Thyroid gland (tissue), 4 donors: ENCODE measurements at regions not wholly inside any gene's neighbourhood (a gene's known extent, or its start where the extent isn't known, plus 50 kb on each side); places are given as distances from the start of the nearest gene placed in this dataset.

ENCODE experiments used
- CTCF ChIP-seq, 6 experiments: fragments of 200-600 bp in 3 of 6; fragments of 450-650 bp in 3 of 6; sonication (generic) in 3 of 6; IDR thresholded peaks; one replicate each; pipeline ENCODE4 v1.5.1; 2016 to 2019; ENCODE audit warnings: antibody characterized with exemption in 6 of 6, mild to moderate bottlenecking in 2 of 6, inconsistent platforms in 1 of 6, moderate library complexity in 1 of 6
- POLR2A ChIP-seq, 2 donors: fragments of 450-650 bp; IDR thresholded peaks; one replicate each; pipeline ENCODE4 v1.6.1; 2017; ENCODE audit warnings: antibody characterized with exemption in 2 of 2, mild to moderate bottlenecking in 2 of 2, moderate library complexity in 1 of 2

GRCh38 chr14:101108579-101109346, 205.2 kb upstream of the RTL1 start:
- TF ChIP-seq CTCF (IDR thresholded peaks at IDR 0.05) (no peak), POLR2A (IDR thresholded peaks at IDR 0.05) (no peak)
